Stimulated activated CD8-positive, alpha-beta memory T cell treated with anti-CD3 and anti-CD28 coated beads, Interleukin-2, amount 100 ng/mL, for 48 hours (primary cell): ENCODE measurements at regions not wholly inside any gene's neighbourhood (a gene's known extent, or its start where the extent isn't known, plus 50 kb on each side); places are given as distances from the start of the nearest gene placed in this dataset.
"Not testable (repeated sequence)": the region's sequence is repeated elsewhere in the genome, so short reads cannot be mapped to it uniquely, and the experiment has no call there.

ENCODE experiments used
- DNase-seq, 2 donors: peaks; one replicate each; pipeline ENCODE4 v3.0.0-alpha.2; 2020; ENCODE audit warnings: low read depth in 2 of 2

GRCh38 chr13:73808318-73808717, 325.9 kb downstream of the KLF12 start:
- DNase-seq = no peak

- DNase-seq = not testable (repeated sequence)
Measured at GRCh38 chr13:73805326-73805958, 328.8 kb downstream of the KLF12 start.

- no peak for DNase-seq
Measured at GRCh38 chr13:73803997-73804396, 330.2 kb downstream of the KLF12 start.

GRCh38 chr13:73800011-73800410, 334.2 kb downstream of the KLF12 start:
- DNase-seq = no peak

GRCh38 chr13:73794755-73795154, 339.4 kb downstream of the KLF12 start:
- DNase-seq = no peak

- no peak for DNase-seq
Measured at GRCh38 chr13:73793361-73793760, 340.8 kb downstream of the KLF12 start.

- DNase-seq = no peak
Measured at GRCh38 chr13:73792796-73793195, 341.4 kb downstream of the KLF12 start.

GRCh38 chr13:73782450-73783449, 351.5 kb downstream of the KLF12 start:
- no peak for DNase-seq

- no peak for DNase-seq
Measured at GRCh38 chr13:73781384-73781783, 352.8 kb downstream of the KLF12 start.

- DNase-seq = no peak
Measured at GRCh38 chr13:73779881-73780280, 354.3 kb downstream of the KLF12 start.

- no peak for DNase-seq
Measured at GRCh38 chr13:73778242-73778864, 355.9 kb downstream of the KLF12 start.

- no peak for DNase-seq
Measured at GRCh38 chr13:73777134-73777533, 357.1 kb downstream of the KLF12 start.

GRCh38 chr13:73776151-73776785, 357.9 kb downstream of the KLF12 start:
- DNase-seq = no peak

GRCh38 chr13:73773168-73773549, 361.0 kb downstream of the KLF12 start:
- DNase-seq = no peak

GRCh38 chr13:73772449-73773167, 361.6 kb downstream of the KLF12 start:
- DNase-seq = no peak

GRCh38 chr13:73767747-73768315, 366.4 kb downstream of the KLF12 start:
- peak in 1 of 2 donors; percentile 5 for DNase-seq

- no peak for DNase-seq
Measured at GRCh38 chr13:73767191-73767741, 366.9 kb downstream of the KLF12 start.

- DNase-seq = peak; percentile 23 to 37
Measured at GRCh38 chr13:73765651-73766384, 368.4 kb downstream of the KLF12 start.

GRCh38 chr13:73759434-73759833, 374.8 kb downstream of the KLF12 start:
- DNase-seq = no peak
